Heart right ventricle (tissue), 16 donors: ENCODE measurements at regions not wholly inside any gene's neighbourhood (a gene's known extent, or its start where the extent isn't known, plus 50 kb on each side); places are given as distances from the start of the nearest gene placed in this dataset.

Source experiments
- ATAC-seq, 8 donors: fragments of 200-7000 bp; cut with Tn5 transposase; one replicate each; pipeline ENCODE4 v1.9.1; 2020; ENCODE audit warnings: mild to moderate bottlenecking in 8 of 8, moderate library complexity in 8 of 8, moderate number of reproducible peaks in 1 of 8
- DNase-seq, 2 donors: peaks; one replicate each; pipeline ENCODE4 v3.0.0-alpha.2; 2020
- H3K27ac ChIP-seq, 10 donors: fragments of 200-600 bp; sonication (generic) in 2 of 10; one replicate each; pipeline versions ENCODE4 v1.5.0 to v1.8.0; 2020 to 2022; ENCODE audit warnings: mild to moderate bottlenecking in 3 of 10
- H3K27me3 ChIP-seq, 7 donors: fragments of 200-600 bp; one replicate each; pipeline ENCODE4 v1.8.0; 2021 to 2022; ENCODE audit warnings: mild to moderate bottlenecking in 2 of 7
- H3K36me3 ChIP-seq, 9 donors: fragments of 200-600 bp; sonication (generic) in 1 of 9; one replicate each; pipeline versions ENCODE4 v1.5.0 to v1.8.0; 2020 to 2022; ENCODE audit warnings: mild to moderate bottlenecking in 2 of 9
- H3K4me1 ChIP-seq, 9 donors: fragments of 200-600 bp; sonication (generic) in 1 of 9; one replicate each; pipeline versions ENCODE4 v1.5.0 to v1.8.0; 2020 to 2022; ENCODE audit warnings: mild to moderate bottlenecking in 4 of 9
- H3K4me3 ChIP-seq, 10 donors: fragments of 200-600 bp; sonication (generic) in 2 of 10; one replicate each; pipeline versions ENCODE4 v1.5.0 to v1.8.0; 2020 to 2022; ENCODE audit warnings: mild to moderate bottlenecking in 7 of 10, moderate library complexity in 2 of 10
- H3K9me3 ChIP-seq, 11 donors: fragments of 200-600 bp in 10 of 11; sonication (generic) in 2 of 11; one replicate each; pipeline versions ENCODE4 v1.5.0 to v1.8.0; 2013 to 2022; ENCODE audit warnings: mild to moderate bottlenecking in 2 of 11, control low read depth in 1 of 11, moderate library complexity in 1 of 11
- CTCF ChIP-seq, 9 donors: fragments of 200-600 bp; sonication (generic) in 2 of 9; IDR thresholded peaks; one replicate each; pipeline versions ENCODE4 v1.5.0 to v1.8.0; 2021 to 2022; ENCODE audit warnings: antibody characterized with exemption in 9 of 9, mild to moderate bottlenecking in 5 of 9, moderate library complexity in 1 of 9
- WGBS, 2 donors: extraction: QIAGEN DNeasy Blood & Tissue Kit; methylation state at CpG; one replicate each; pipeline ENCODE4 v1.1.7; 2013; ENCODE audit warnings: inconsistent platforms in 1 of 2; 5-methylcytosine and 5-hydroxymethylcytosine counted together
- intact Hi-C, 10 donors: fragments of 100-400 bp; cut with DNase I; formaldehyde crosslinking; loops; one replicate each; pipeline versions ENCODE4 v1.11.1 to v1.14.2; 2022
- donor health status: Arrhythmogenic right ventricular cardiomyopathy.
- donor health status: ischemic (EF 13 %, LVEDD 7.1; RV severe dilation, severe dysfunction).
- donor health status: healthy with polysubstance abuse.
- donor health status: DM: no; HTN: yes; CAD: no.
- donor health status: DM: no; HTN: no; CAD: no.
- donor health status: ischemic (EF 25% LVEDD 6.9; RV normal size, moderate dysfunction).
- donor health status: ischemic (EF 25% LVEDD 5.7; RV mildly dilated, moderate dysfunction).
- donor health status: healthy.
- donor health status: DM: yes; HTN: yes; CAD: no.
- donor health status: Ischemic cardiomyopathy.
- donor health status: ischemic (EF 35%, LVEDD 5.7; RV mildly dilated, moderate dysfunction).
- donor health status: nonischemic (EF 11% LVEDD 7.7; RV severe dilation, severe dysfunction).
- donor health status: DM: yes; HTN: yes; CAD: no.
- donor health status: PGD.
- donor health status: ischemic (EF 29% LVEDD 5.4; RV normal size, mild dysfunction).
- donor health status: nonischemic (EF 23%, LVEDD 6.1; RV moderate dilation, normal function).

DNA sequence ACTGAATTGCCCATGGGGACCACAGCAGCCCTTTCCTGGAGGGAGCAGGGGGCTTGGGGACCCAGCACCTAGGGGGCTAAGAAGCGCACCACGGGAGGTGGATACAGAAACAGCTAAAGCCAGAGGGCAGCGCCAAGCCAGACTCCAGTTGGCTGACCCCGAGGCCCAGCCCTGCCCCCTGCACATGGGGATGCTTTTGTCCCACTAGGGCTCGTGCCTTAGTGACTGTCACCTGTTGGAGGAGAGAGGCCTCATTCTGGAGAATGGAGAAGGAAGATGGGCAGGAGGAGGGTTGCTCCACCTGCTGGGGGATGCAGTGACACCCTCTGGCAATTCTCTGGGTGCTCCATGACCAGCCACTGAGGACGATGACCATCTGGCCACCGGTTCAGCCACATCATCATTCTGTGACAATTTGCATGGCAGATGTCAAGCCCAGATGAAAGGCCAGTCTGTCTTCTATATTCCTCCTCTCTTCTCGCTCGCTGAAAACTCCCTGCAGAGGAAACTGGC lies 167.8 kb upstream of the TLE3 start:
- Histone ChIP-seq H3K4me3 (no peak overlapping the region), H3K27ac (peak overlapping the region in 2 of 10 donors; percentile 25 to 70), H3K9me3 (no peaks in the 10 kb centered on the region), H3K36me3 (no peaks in the 10 kb centered on the region), H3K4me1 (peaks cover 16 to 89% (median 72%) of the 10 kb centered on the region in 9 donors), H3K27me3 (no peaks in the 10 kb centered on the region)
- intact Hi-C loops: loop anchor here in 6 of 10 donors (5.0 to 10.0 kb wide), 4 partner anchors 151 to 173 kb away; partner anchors contain the start of gene TLE3 (in 2 of the 6)
- WGBS, 2 donors: 78 to 86% methylated on average over 9 of the region's 9 CpGs
- TF ChIP-seq CTCF (IDR thresholded peaks at IDR 0.05): peak in 8 of 9 donors; percentile 6 to 41 (median 23)
- DNase-seq (no peak), ATAC-seq (no peak)

DNA sequence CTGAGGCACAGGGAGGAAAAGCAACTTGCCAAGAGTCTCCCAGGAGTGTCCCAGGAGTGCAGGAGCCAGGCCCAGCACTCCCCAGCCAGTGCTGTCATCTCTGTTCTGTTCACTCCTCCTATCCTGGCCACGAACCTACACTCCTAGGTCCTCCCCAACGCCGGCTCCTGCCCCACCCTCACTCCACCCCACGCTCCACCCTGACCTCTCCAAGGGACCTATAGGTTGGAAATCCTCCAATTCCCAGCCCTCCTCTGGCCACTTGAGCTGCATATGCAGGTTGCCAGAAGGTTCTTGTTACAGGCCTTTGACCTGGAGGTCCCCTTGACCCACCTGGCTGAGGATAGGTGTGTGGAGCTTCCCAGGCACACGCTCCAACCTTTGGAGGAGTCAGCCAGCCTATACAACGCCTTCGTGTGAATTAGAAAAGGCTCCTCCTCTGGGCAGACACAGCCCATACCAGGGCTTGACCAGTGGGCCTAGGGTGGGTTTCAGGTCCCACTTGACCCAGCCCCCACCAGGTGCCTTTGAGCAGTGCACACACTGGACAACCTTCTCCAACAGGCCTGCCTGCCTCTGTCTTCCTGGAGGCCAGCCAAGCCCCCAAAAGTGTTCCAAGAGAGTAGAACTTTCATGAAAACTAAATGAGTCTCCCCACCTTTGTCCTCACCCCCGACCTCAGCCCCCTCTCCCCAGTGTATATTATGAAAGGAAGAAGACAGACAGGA lies 167.2 kb upstream of the TLE3 start:
- TF ChIP-seq CTCF (IDR thresholded peaks at IDR 0.05): no peak
- Histone ChIP-seq H3K4me1 (peaks cover 16 to 88% (median 66%) of the 10 kb centered on the region in 9 donors), H3K27me3 (no peaks in the 10 kb centered on the region), H3K9me3 (no peaks in the 10 kb centered on the region), H3K27ac (peak overlapping the region in 3 of 10 donors; percentile 29 to 69 (median 58)), H3K4me3 (no peak overlapping the region), H3K36me3 (no peaks in the 10 kb centered on the region)
- intact Hi-C loops: loop anchor here in 6 of 10 donors (5.0 to 10.0 kb wide), 4 partner anchors 150 to 173 kb away; partner anchors contain the start of gene TLE3 (in 2 of the 6)
- WGBS, 2 donors: 65 to 78% methylated on average over 8 of the region's 8 CpGs
- DNase-seq: no peak
- ATAC-seq: no peak

DNA sequence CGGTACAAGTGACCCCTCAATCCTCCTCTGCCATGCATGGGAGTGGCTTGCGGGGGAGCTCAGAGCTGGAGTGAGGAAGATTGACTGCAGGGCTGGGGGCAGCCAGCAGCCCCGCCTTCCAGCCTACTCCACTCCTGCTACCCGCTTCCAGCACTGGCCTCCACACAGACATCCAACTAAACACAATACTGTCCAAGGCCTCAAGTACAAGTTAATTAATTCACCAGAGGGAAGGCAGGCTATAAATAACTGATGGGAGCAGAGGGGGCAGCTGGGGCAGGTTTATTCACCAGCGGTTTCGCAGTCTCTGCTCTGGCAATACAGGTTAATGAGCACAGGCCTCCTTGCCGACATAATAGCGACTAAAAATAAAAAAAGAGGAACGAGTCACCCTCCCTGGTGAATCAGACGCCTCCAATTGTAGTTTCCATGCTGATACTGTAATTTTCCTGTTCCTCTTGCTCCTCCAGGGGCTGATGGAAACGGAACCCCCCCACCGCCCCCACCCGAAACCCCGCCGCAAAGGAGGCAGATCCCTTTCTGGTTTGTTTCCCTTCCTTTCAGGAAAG lies 166.4 kb upstream of the TLE3 start:
- H3K27me3 ChIP-seq: no peaks in the 10 kb centered on the region
- peaks cover 18 to 88% (median 61%) of the 10 kb centered on the region in 9 donors for H3K4me1 ChIP-seq
- no peaks in the 10 kb centered on the region for H3K9me3 ChIP-seq
- 22 to 30% methylated on average over 15 of the region's 15 CpGs for WGBS, 2 donors
- peak overlapping the region in 1 of 10 donors; percentile 8 for H3K4me3 ChIP-seq
- H3K27ac ChIP-seq: peak overlapping the region in 5 of 10 donors; percentile 13 to 69 (median 29)
- no peaks in the 10 kb centered on the region for H3K36me3 ChIP-seq
- intact Hi-C loops: loop anchor here in 5 of 10 donors (10.0 kb wide), 3 partner anchors 149 to 169 kb away; partner anchors contain the start of gene TLE3 (in 2 of the 5)
- DNase-seq (peak in 1 of 2 donors; percentile 46), ATAC-seq (peak; percentile 26 to 80 (median 51))
- no peak for TF ChIP-seq CTCF (IDR thresholded peaks at IDR 0.05)

- no peak for DNase-seq
- no peak for ATAC-seq
- no peaks in the 10 kb centered on the region for H3K9me3 ChIP-seq
- H3K27me3 ChIP-seq: peaks cover 0 to 10% (median 0%) of the 10 kb centered on the region in 7 donors
- intact Hi-C loops: loop anchor here in 5 of 10 donors (10.0 kb wide), 3 partner anchors 148 to 168 kb away; partner anchors contain the start of gene TLE3 (in 2 of the 5)
- H3K4me1 ChIP-seq: peaks cover 23 to 88% (median 64%) of the 10 kb centered on the region in 9 donors
- no peaks in the 10 kb centered on the region for H3K36me3 ChIP-seq
- 83 to 84% methylated on average over 6 of the region's 6 CpGs for WGBS, 2 donors
- no peak overlapping the region for H3K4me3 ChIP-seq
- TF ChIP-seq CTCF (IDR thresholded peaks at IDR 0.05): no peak
- no peak overlapping the region for H3K27ac ChIP-seq
These were observed 165.0 kb upstream of the TLE3 start for GRCh38 chr15:70262591-70263274.
